Gastroesophageal sphincter (tissue), 4 donors: ENCODE measurements at regions not wholly inside any gene's neighbourhood (a gene's known extent, or its start where the extent isn't known, plus 50 kb on each side); places are given as distances from the start of the nearest gene placed in this dataset.

ENCODE experiments used
- ATAC-seq: fragments of 150-250 bp; one replicate; pipeline ENCODE4 v1.9.1; 2016; ENCODE audit warnings: mild to moderate bottlenecking, moderate library complexity
- H3K27ac ChIP-seq, 4 donors: fragments of 200-600 bp; sonication (generic) in 3 of 4; 1 replicate in 3 of 4; 2 replicates in 1 of 4; pipeline ENCODE4 v1.5.1; 2016 to 2019
- H3K27me3 ChIP-seq: fragments of 200-600 bp; sonication (generic); one replicate; pipeline ENCODE4 v1.5.1; 2019
- H3K36me3 ChIP-seq, 2 donors: fragments of 200-600 bp; sonication (generic); one replicate each; pipeline ENCODE4 v1.5.1; 2019; ENCODE audit warnings: control low read depth in 1 of 2
- H3K4me1 ChIP-seq, 3 donors: fragments of 200-600 bp; sonication (generic); 1 replicate in 2 of 3; 2 replicates in 1 of 3; pipeline ENCODE4 v1.5.1; 2016 to 2019; ENCODE audit warnings: control low read depth in 2 of 3
- H3K4me3 ChIP-seq, 2 donors: fragments of 200-600 bp; sonication (generic); one replicate each; pipeline ENCODE4 v1.5.1; 2019; ENCODE audit warnings: mild to moderate bottlenecking in 1 of 2, moderate library complexity in 1 of 2
- H3K9me3 ChIP-seq, 3 donors: fragments of 200-600 bp; sonication (generic); one replicate each; pipeline ENCODE4 v1.5.1; 2017 to 2019; ENCODE audit warnings: control low read depth in 2 of 3
- CTCF ChIP-seq, 4 experiments: fragments of 200-600 bp in 2 of 4; fragments of 450-650 bp in 2 of 4; sonication (generic) in 1 of 4; IDR thresholded peaks; one replicate each; pipeline ENCODE4 v1.5.1; 2017 to 2019; ENCODE audit warnings: antibody characterized with exemption in 4 of 4, mild to moderate bottlenecking in 2 of 4, moderate library complexity in 2 of 4
- EP300 ChIP-seq: sonication (generic); formaldehyde crosslinking; IDR thresholded peaks from one replicate; pipeline ENCODE4 v1.6.1; 2017; ENCODE audit warnings: antibody characterized with exemption, mild to moderate bottlenecking
- POLR2A ChIP-seq, 2 donors: fragments of 450-650 bp; IDR thresholded peaks; one replicate each; pipeline ENCODE4 v1.6.1; 2017; ENCODE audit warnings: antibody characterized with exemption in 2 of 2, mild to moderate bottlenecking in 2 of 2, moderate library complexity in 1 of 2
- POLR2AphosphoS5 ChIP-seq: sonication (generic); formaldehyde crosslinking; IDR thresholded peaks from one replicate; pipeline ENCODE4 v1.6.1; 2017; ENCODE audit warnings: antibody characterized with exemption
- WGBS, 2 donors: methylation state at CpG; one replicate each; pipeline ENCODE4 v1.1.5; 2018; ENCODE audit warnings: low coverage in 1 of 2; 5-methylcytosine and 5-hydroxymethylcytosine counted together

GRCh38 chr6:8642854-8643253, 207.5 kb upstream of the SLC35B3 start:
- H3K36me3 ChIP-seq = no peaks in the 10 kb centered on the region
- no peak overlapping the region for H3K27ac ChIP-seq
- H3K4me3 ChIP-seq = no peak overlapping the region
- ATAC-seq = no peak
- TF ChIP-seq EP300 (no peak), POLR2A (IDR thresholded peaks at IDR 0.05) (no peak), POLR2AphosphoS5 (no peak), CTCF (IDR thresholded peaks at IDR 0.05) (no peak)
- WGBS, 2 donors = 38 to 42% methylated on average over 5 of the region's 5 CpGs
- no peaks in the 10 kb centered on the region for H3K27me3 ChIP-seq
- H3K9me3 ChIP-seq = no peaks in the 10 kb centered on the region
- H3K4me1 ChIP-seq = no peaks in the 10 kb centered on the region

- WGBS, 2 donors = 35 to 36% methylated on average over 3 of the region's 3 CpGs
- Histone ChIP-seq H3K27me3 (no peaks in the 10 kb centered on the region), H3K4me1 (no peaks in the 10 kb centered on the region), H3K9me3 (no peaks in the 10 kb centered on the region), H3K27ac (no peak overlapping the region), H3K36me3 (no peaks in the 10 kb centered on the region), H3K4me3 (no peak overlapping the region)
- no peak for ATAC-seq
- TF ChIP-seq POLR2AphosphoS5 (no peak), CTCF (IDR thresholded peaks at IDR 0.05) (no peak), EP300 (no peak), POLR2A (IDR thresholded peaks at IDR 0.05) (no peak)
Observed at GRCh38 chr6:8642131-8642530, 206.8 kb upstream of the SLC35B3 start.

GRCh38 chr6:8639928-8640649, 204.7 kb upstream of the SLC35B3 start:
- Histone ChIP-seq H3K4me3 (no peak overlapping the region), H3K27ac (no peak overlapping the region), H3K4me1 (no peaks in the 10 kb centered on the region), H3K36me3 (no peaks in the 10 kb centered on the region), H3K9me3 (no peaks in the 10 kb centered on the region), H3K27me3 (no peaks in the 10 kb centered on the region)
- TF ChIP-seq POLR2AphosphoS5 (no peak), POLR2A (IDR thresholded peaks at IDR 0.05) (no peak), EP300 (no peak)
- WGBS, 2 donors = 53 to 60% methylated on average over 3 of the region's 3 CpGs
- ATAC-seq = no peak

- TF ChIP-seq POLR2AphosphoS5 (no peak), POLR2A (IDR thresholded peaks at IDR 0.05) (no peak), CTCF (IDR thresholded peaks at IDR 0.05) (no peak), EP300 (no peak)
- Histone ChIP-seq H3K4me3 (no peak overlapping the region), H3K36me3 (no peaks in the 10 kb centered on the region), H3K27ac (no peak overlapping the region), H3K9me3 (no peaks in the 10 kb centered on the region), H3K27me3 (no peaks in the 10 kb centered on the region), H3K4me1 (no peaks in the 10 kb centered on the region)
- no peak for ATAC-seq
- WGBS, 2 donors = 69 to 72% methylated on average over 3 to 4 of the region's 4 CpGs
Observed at GRCh38 chr6:8637896-8638597, 202.7 kb upstream of the SLC35B3 start.

GRCh38 chr6:8633762-8634161, 198.4 kb upstream of the SLC35B3 start:
- ATAC-seq = no peak
- Histone ChIP-seq H3K27ac (no peak overlapping the region), H3K9me3 (no peaks in the 10 kb centered on the region), H3K4me3 (no peak overlapping the region), H3K27me3 (no peaks in the 10 kb centered on the region), H3K36me3 (no peaks in the 10 kb centered on the region), H3K4me1 (no peaks in the 10 kb centered on the region)
- WGBS, 2 donors = 43 to 51% methylated on average over 3 of the region's 3 CpGs
- no peak for TF ChIP-seq EP300
- no peak for TF ChIP-seq POLR2AphosphoS5
- no peak for TF ChIP-seq POLR2A (IDR thresholded peaks at IDR 0.05)
- TF ChIP-seq CTCF (IDR thresholded peaks at IDR 0.05) = no peak
